UCSD-AML1 (cell line): ENCODE measurements at regions not wholly inside any gene's neighbourhood (a gene's known extent, or its start where the extent isn't known, plus 50 kb on each side); places are given as distances from the start of the nearest gene placed in this dataset.

Experiments
- DNase-seq: peaks from one replicate; lab custom pipeline; 2025; ENCODE audit not compliant: unreplicated experiment; lab: John Stamatoyannopoulos, UW

DNA sequence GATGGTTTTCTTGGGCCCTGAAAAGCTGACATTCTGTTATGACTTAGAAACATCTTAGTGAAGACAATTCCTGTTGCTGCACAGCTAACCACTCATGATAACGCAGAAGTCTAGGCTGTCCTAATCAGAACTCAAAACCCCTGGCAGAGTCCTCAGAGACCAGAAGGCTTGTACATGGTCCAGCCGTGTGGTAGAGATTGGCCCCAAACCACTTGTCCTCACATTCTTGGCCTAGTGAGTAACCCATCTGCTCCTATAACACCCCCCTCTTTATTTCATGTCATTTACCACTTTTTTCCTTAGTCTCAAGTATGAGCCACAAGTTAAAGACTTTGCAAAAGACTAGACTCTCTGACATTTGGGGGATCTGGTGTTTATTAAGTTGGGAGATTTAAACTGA is 116.5 kb upstream of the ADAMTS18 start:
- no peak for DNase-seq

DNA sequence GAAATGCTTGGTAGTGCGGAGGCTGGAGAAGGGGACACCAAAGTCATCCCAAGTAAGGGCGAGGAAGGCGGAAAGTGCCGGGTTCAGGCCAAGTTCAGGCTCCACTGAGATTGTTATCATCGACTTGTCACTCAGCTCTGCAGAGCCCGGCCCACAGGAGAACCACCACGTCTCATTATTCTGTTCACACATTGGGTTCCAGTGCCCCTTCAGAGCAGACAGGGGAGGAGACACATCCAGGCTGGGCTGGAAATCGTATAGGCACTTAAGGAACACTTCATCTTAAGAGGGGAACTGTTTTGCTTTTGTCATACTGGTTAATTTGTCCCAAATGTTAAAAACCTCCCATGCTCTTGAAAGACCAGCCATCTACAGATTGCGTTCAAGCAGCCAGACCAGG is 118.3 kb upstream of the ADAMTS18 start:
- DNase-seq, result no peak

DNA sequence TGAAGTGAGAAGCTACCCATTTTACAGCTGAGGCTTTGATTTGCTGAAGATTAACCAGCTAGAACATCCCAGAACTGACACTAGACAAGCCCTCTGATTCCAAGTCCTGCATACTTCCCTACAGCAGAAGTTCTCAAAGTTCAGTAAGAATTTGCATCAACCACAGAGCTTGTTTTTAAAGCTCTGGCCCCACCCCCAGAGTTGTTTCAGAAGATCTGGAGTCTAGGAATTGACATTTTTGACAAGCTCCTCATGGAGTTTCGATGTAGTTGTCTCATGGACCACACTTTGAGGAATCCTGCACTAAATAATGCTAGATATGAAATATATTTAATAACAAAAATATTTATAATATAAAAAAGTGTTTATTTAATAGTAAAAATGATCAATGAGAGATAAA is 120.3 kb upstream of the ADAMTS18 start:
- no peak for DNase-seq

DNA sequence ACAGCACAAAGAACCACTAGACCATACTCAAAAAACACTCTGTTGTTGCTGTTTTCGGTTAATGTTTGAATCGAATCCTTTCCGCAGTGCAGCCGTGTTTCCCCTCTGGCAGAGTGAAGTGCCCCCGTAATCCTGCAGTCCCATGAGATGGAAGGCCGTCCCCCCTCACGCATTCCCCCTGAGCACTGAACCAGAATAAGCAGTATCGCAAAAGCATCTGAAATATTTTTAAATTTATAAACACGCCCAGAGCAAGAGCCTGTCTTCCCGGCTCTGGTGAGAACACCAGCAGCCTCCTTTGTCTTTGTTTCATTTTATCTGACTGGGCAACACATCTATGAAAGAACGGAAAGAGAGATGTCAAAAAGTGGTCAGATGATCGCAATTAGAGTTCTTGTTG is 121.0 kb upstream of the ADAMTS18 start:
- no peak for DNase-seq

DNA sequence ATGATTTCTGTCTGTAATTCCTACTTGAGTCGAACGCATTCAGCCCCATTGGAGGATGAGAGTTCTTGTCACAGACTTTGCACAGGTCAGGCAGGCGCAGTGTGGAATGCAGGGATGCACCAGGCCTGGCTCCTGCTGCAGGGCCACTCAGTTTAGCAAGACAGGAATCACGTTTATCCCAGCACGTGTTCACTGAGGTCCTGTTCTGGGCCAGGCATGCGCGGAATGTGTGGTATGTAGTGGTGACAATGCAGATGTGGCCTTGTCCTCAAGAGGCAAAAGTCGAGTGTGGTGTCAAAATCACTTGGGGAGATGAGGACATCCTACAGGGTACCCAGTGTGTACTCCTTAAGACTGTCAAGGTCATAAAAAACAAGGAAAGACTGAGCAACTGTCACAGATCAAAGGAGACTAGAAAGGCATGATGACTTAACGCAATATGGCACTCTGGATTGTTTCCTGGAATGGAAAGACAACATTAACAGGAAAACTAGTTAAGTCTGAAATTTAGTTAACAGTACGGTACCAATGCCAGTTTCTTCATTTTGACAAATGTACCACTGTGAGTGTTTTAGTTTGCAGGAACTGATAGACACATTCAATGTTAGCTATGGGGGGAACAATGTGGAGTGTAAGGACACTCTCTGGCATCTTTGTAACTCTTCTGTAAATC is 121.5 kb upstream of the ADAMTS18 start:
- DNase-seq, result no peak

DNA sequence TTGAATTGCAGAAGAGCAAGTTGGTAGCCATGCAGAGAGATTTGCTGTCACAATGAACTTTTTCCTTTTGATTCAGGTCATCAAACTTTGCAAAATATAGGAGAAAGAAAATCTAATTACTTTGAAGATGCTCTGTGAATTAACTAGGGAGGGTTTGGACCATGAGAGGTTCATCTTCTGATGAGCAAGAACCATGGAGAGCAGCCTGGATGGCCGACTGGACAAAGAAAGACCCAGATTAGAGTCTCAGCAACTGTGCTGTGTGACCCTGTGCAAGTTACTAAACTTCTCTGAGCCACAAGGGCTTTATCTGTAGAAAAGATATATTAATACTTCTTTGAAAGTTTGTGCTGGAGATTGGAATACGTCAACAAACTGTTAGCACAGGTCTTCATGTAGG is 122.6 kb upstream of the ADAMTS18 start:
- no peak for DNase-seq

DNA sequence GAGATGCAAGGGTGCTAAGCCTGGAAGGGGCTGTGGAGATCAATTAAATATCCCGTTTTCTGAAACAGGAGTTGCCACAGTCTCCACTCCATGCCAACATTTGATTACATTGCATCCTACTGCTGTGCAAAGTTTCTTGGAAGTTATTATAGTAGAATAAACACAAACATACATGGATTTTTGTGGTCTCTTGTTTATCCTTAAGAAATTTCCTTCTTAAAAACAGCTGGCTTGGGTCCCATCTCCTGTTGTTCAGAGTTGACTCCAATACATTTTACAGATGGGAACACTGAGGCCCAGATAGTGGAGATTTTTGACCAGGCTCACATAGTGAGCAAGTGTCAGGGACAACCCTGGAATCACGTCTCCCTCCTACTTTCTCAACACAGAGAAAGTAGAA is 124.0 kb upstream of the ADAMTS18 start:
- no peak for DNase-seq

DNA sequence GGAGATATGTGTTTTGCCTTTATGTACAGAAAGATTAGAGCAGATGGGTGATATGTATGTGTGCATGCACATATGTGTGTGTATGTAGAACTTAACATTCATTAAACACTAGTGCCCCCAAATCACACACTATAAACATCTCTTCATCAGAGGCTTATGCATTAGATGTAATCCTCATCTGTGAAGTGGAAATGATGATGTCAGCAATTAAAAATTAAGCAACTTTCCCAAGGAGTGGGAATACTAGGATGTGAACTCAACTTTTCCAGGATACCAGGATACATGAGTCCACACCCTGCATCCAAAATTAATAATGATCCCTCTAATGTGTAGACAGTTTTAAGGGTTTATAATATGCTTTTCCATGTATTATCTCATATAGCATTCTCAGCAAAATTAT is 127.7 kb upstream of the ADAMTS18 start:
- no peak for DNase-seq

DNA sequence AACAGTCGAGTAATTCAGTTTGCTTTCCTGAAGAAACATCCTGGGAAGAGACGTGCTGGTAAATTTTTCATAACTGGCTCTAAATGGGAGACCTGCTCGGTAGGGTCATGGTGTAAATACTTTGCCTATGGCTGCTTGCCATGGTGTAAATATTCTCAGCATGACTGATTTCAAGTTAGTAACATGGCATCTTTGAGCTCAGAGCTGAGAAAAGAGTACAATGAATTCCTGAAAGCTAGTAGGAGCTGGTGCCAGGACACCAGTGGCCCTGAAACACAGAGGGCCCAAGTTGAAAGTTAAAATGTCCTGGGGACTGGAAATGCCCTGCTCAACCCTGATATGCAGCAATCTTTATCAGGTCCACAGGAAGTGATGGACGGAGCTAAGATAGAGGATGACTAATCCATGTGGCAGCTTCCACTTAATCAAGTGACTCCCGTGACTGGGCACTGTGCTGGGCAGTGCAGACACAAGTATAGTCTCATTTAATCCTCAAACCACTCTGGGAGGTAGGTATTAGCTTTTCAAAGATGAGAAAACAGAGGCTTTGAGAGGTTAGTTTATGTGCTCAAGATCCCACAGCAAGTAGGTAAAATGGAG is 130.1 kb upstream of the ADAMTS18 start:
- DNase-seq, result no peak

DNA sequence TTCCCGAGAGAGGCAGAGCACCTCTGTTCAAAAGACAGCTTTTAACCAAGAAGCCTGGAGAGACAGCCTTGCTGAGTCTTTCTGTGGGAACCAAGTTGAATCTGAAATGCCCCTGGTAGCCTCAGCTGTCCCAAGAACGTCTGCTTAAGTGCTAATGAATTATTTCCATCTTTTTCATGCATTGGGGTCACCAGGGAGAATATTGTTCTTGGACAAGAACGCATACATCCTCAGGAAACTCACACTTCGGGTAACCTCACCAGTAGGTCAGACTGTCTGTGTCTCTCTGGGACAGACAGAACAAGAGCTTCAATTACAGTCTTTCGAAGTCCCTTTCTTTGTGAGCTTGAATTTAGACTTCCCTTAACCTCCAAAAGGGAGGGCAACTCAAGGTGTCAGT is 134.6 kb upstream of the ADAMTS18 start:
- DNase-seq, result no peak

DNA sequence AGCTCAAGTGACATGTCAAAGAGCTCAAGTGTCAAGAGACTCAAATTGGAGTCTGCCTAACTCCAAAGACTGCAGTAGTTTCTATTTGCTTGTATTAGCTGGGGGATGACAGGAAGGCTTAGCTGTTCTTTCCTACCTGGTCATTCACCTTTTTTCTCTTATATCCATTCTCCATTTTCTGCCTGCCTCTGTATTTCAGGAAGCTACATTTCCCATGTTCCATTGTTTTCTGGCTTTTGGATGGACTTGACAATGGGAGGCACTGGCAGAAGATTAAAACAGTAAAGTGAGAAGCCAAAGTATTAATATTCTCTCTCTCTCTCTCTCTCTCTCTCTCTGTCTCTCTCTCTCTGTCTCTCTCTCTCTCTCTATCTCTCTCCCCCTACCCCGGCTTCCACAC is 135.7 kb upstream of the ADAMTS18 start:
- DNase-seq, result no peak

DNA sequence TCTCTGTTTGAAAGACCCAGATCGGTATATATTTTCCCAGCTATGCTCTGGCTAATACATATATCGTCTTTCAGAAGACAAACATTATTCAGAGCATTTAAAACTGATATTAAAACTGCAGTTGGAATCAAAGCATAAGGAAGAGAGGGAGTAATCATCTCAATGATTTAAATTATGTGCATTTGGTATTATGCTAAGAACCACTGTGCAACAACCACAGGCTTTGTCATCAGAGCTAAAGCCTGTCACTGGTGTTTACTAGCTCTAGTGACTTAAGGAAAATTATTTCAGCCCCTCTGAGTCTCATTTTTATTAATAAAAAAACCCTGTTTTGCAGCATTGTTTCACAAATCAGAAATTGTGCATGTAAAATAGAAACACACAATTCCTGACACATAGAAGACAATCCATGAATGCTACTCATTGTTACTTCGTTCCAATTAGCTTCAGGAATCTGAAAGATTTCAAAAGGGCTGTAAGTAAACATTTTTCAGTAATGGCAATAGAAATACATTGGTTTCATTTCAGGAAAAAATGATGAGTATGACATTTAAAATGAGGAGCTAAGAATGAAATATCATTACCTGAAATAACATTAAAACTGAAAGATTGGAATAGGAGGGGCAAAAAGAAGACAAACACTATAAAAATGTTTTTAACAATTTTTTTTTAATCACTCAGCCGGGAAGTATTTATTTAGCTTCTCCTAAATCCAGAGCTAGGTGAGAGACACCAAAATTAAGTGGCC is 136.5 kb upstream of the ADAMTS18 start:
- no peak for DNase-seq

DNA sequence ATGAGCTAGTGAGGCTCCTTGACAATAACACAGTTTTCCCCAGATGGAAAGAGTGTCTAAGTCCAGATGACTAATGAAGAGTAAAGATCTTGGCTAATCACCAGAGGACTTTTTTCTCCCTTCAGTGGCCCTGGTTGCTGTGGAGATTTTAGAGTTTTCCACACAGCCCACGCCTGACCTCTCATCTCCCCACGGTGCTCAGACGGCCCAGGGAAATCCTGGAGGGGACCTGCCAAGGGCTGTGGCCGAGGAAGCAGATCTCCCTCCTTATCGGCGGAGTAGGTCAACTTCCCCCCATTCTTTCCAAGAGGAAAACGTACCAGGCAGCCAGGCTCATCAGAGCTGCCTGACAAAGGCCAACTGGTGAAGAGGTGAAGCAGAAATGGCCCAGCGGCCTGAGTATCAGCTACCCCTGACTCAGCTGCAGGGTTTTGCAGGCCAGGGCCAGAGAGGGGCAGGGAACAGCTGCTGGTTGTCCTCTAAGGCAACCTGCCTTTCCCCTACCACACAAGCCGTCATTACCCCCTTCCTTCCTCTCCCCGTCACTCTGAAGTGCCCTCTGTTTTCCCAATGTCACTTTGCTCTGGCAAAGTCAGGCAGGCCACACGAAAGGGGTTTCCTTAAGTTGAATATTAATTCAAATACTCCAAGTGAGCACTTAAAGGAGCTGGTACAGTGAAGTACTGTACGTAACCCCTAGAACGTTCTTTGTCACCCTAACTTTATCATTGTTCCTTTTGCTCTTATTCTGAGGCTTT is 140.2 kb upstream of the ADAMTS18 start:
- no peak for DNase-seq

DNA sequence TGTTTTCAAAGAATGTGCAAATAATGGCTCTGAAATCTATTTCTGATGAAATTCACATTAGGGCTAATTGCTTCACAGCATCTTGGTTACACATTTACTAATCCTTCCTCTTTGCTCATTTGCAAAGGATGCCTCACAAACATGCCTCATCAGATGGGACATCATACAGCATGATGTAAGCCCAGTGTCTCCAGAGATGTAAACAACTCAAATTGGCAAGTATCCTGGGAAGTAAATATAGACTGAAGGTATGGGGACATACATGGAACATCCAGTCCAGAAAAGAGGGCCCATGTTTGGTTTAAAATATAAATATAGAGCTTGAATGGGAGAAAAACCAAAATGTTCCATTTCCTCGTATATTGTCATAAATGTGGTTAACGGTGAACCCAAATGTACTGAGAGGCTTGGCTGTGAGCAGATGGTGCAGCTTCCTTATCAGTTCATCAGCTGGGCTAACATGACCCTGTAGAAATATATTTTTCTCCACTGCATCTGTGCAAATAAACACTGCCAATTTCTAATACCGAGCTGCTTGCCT is 142.9 kb upstream of the NUDT7 start:
- no peak for DNase-seq

DNA sequence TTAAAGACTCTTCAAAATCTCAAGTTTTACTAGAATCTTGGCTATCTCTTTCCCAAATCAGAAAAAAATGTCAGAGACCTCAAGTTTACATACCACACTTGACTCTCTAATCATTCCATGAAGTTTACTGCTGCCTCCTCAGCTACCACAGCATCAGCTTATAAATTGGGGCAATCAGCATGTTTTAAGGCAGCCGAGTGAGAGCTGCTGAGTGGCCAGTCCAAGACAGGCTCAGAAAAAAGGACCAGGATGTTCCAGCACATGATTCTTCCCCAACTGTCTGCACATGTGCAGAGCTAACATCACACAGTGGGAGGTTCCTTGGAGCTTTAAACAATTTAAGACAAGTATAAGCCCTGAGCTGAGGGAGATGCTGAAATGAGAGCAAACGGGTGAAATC is 140.6 kb upstream of the NUDT7 start:
- DNase-seq, result no peak

DNA sequence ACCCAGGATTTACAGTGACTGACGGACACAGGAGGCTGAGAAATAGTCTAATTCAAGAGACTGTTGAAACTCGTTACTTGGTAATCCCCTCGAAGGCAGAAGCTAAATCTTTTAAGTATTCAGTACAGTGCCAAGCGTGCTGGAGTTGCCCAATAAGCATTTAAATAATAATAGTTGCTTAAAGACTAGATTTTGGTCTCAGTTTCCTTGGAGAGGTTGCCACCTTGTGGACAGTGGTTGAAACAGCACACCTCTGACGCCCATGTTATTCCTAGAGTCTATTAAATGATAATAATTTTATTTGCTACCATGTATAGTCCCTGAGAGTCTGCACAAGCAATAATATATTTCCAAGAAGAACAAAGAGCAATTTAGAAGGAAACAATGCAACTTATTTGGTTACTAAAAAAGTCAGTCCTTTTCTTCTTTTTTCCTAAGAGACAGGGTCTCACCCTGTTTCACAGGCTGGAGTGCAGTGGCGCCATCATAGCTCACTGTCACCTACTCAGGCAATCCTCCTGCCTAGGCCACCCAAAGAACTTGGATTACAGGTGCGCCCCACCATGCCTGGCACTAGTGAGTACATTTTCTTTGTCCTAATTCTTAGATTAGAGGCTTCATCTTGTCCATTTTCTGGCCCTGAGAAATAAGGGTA is 138.0 kb upstream of the NUDT7 start:
- DNase-seq, result peak; percentile 10

DNA sequence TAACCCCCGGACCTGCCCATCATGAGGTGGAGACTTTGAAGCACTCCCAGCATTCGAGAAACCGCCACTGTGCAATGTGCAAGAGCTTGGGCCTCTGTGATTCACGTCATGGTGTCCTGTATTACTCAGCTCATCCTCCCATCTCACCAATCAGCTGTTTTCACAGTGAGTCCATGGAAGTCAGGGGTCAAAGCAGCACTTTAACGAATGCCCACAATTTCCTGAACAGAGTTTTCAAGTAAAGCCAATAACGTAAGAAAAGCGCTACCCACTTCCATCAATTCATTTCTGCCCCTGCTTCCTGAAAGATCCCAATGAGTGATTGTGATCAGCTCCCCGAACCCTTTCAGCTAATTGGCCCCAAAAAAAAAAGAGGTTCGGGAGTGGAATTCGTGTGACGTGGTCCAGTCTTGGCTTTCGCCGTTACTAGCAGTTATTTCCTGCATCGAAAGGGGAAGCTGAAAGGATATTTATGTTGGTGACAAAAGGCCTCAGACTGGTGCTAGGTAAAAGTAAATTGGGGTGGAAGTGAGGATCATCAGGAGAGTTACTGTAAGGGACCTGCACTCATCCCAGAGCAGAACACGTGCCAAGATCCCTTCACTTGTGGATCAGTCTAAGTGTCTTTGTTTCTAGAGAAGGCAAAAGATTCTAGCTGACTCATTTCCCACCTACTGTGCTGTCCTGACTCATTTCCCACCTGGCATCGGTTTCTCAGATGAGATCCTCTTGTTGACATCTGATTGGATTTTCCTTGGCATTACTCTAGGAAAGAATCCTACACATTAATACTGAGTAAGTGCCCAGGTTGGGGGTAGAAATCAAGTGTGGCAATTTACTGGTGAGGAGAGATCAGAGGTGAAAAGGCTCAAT is 136.7 kb upstream of the NUDT7 start:
- peak; percentile 24 for DNase-seq

DNA sequence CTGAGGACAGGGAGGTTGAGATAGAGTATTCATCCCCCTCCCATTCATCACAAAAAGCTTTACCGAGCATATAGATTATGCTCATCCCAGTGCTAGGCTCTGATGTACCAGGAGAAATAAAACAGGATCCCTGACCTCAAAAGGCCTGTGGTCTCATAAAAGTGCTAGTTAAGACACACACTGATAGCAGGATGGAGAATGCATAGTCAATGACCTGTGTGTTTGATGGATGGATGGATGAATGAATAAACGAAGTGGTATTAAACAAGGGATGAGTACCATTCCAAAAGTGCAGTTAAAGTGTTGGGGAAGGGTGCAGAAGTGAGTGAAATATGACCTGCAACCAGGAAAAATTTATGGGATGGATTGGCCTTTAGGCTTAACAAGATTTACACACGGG is 133.9 kb upstream of the NUDT7 start:
- DNase-seq, result no peak

DNA sequence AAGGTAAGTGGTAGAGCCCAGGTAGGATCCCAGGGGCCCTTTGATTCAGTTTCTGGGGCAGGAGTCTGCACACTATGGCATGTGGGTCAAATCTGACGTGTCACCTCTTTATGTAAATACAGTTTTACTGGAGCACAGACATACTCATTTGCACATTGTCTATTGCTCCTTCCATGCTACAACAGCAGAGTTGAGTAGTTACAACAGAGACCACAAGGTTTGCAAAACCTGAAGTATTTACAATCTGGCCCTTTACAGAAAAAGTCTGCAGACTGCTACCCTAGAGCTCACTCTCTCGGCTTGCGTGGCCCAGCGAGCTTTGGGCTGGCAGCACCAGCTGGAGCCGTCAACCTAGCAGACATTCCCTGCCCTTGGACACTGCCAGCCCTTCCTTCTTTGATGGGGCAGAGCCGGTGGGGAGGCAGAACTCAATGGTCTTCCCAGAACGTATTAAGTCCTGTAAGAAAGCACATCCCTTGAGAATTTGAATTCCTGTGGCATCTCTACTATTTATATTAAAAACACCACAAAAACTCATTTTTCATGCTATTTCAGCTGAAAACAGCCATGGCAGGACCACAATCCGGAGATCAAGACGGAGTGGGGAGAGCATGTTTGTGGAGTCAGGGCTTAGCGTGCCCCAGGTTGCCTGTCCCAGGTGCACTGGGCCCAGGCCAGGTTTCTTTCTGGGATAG is 133.1 kb upstream of the NUDT7 start:
- no peak for DNase-seq
